Suprapubic skin (tissue), 4 donors: ENCODE measurements at regions not wholly inside any gene's neighbourhood (a gene's known extent, or its start where the extent isn't known, plus 50 kb on each side); places are given as distances from the start of the nearest gene placed in this dataset.

Experiments used
- DNase-seq, 2 donors: peaks; one replicate each; pipeline ENCODE4 v3.0.0-alpha.2; 2019; ENCODE audit warnings: low spot score in 2 of 2
- H3K27ac ChIP-seq: fragments of 200-600 bp; sonication (generic); one replicate; pipeline ENCODE4 v1.5.1; 2019
- H3K27me3 ChIP-seq: fragments of 200-600 bp; sonication (generic); one replicate; pipeline ENCODE4 v1.5.1; 2019
- H3K36me3 ChIP-seq: fragments of 200-600 bp; sonication (generic); one replicate; pipeline ENCODE4 v1.5.1; 2019
- H3K4me1 ChIP-seq: fragments of 200-600 bp; sonication (generic); one replicate; pipeline ENCODE4 v1.5.1; 2019
- H3K4me3 ChIP-seq: fragments of 200-600 bp; sonication (generic); one replicate; pipeline ENCODE4 v1.5.1; 2019; ENCODE audit warnings: mild to moderate bottlenecking
- H3K9me3 ChIP-seq: fragments of 200-600 bp; sonication (generic); one replicate; pipeline ENCODE4 v1.5.1; 2019
- CTCF ChIP-seq, 2 donors: fragments of 200-600 bp in 1 of 2; fragments of 450-650 bp in 1 of 2; sonication (generic) in 1 of 2; IDR thresholded peaks; one replicate each; pipeline ENCODE4 v1.5.1; 2016 to 2019; ENCODE audit warnings: antibody characterized with exemption in 2 of 2, mild to moderate bottlenecking in 1 of 2, moderate library complexity in 1 of 2
- EP300 ChIP-seq: sonication (generic); formaldehyde crosslinking; IDR thresholded peaks from one replicate; pipeline ENCODE4 v1.6.1; 2017; ENCODE audit warnings: antibody characterized with exemption
- POLR2A ChIP-seq, 2 donors: fragments of 450-650 bp; IDR thresholded peaks; one replicate each; pipeline ENCODE4 v1.6.1; 2017; ENCODE audit warnings: antibody characterized with exemption in 2 of 2, mild to moderate bottlenecking in 2 of 2, moderate library complexity in 2 of 2
- POLR2AphosphoS5 ChIP-seq, 3 donors: sonication (generic); formaldehyde crosslinking; IDR thresholded peaks; one replicate each; pipeline ENCODE4 v1.6.1; 2017; ENCODE audit warnings: antibody characterized with exemption in 3 of 3
- WGBS: methylation state at CpG from one replicate; pipeline ENCODE4 v1.1.5; 2018; 5-methylcytosine and 5-hydroxymethylcytosine counted together

GRCh38 chr3:166489826-166490225 is 652.6 kb upstream of the BCHE start:
- Histone ChIP-seq H3K9me3 (no peaks in the 10 kb centered on the region), H3K27me3 (no peaks in the 10 kb centered on the region), H3K4me1 (no peaks in the 10 kb centered on the region), H3K27ac (no peak overlapping the region), H3K4me3 (no peak overlapping the region), H3K36me3 (no peaks in the 10 kb centered on the region)
- no peak for DNase-seq
- TF ChIP-seq POLR2AphosphoS5 (IDR thresholded peaks at IDR 0.05) (no peak), POLR2A (IDR thresholded peaks at IDR 0.05) (no peak)
- WGBS, result 95% methylated on average over 10 of the region's 10 CpGs

GRCh38 chr3:166488977-166489672 is 651.9 kb upstream of the BCHE start:
- H3K27me3 ChIP-seq, result no peaks in the 10 kb centered on the region
- no peak for DNase-seq
- H3K4me1 ChIP-seq, result no peaks in the 10 kb centered on the region
- H3K36me3 ChIP-seq, result no peaks in the 10 kb centered on the region
- no peaks in the 10 kb centered on the region for H3K9me3 ChIP-seq
- 94% methylated on average over 4 of the region's 5 CpGs for WGBS
- no peak for TF ChIP-seq POLR2A (IDR thresholded peaks at IDR 0.05)
- TF ChIP-seq CTCF (IDR thresholded peaks at IDR 0.05), result no peak
- no peak for TF ChIP-seq EP300
- TF ChIP-seq POLR2AphosphoS5 (IDR thresholded peaks at IDR 0.05), result no peak
- H3K27ac ChIP-seq, result no peak overlapping the region
- no peak overlapping the region for H3K4me3 ChIP-seq

- Histone ChIP-seq H3K4me3 (no peak overlapping the region), H3K27me3 (no peaks in the 10 kb centered on the region), H3K9me3 (no peaks in the 10 kb centered on the region), H3K27ac (no peak overlapping the region), H3K4me1 (no peaks in the 10 kb centered on the region), H3K36me3 (no peaks in the 10 kb centered on the region)
- WGBS, result 69% methylated on average over 3 of the region's 3 CpGs
- no peak for DNase-seq
- TF ChIP-seq CTCF (IDR thresholded peaks at IDR 0.05) (no peak), POLR2A (IDR thresholded peaks at IDR 0.05) (no peak), EP300 (no peak), POLR2AphosphoS5 (IDR thresholded peaks at IDR 0.05) (no peak)
These were observed 647.2 kb upstream of the BCHE start for GRCh38 chr3:166484470-166484869.

GRCh38 chr3:166481340-166481739 is 644.1 kb upstream of the BCHE start:
- no peak for DNase-seq
- Histone ChIP-seq H3K36me3 (no peaks in the 10 kb centered on the region), H3K4me3 (no peak overlapping the region), H3K9me3 (no peaks in the 10 kb centered on the region), H3K4me1 (no peaks in the 10 kb centered on the region), H3K27ac (no peak overlapping the region), H3K27me3 (no peaks in the 10 kb centered on the region)
- TF ChIP-seq POLR2A (IDR thresholded peaks at IDR 0.05) (no peak), EP300 (no peak), CTCF (IDR thresholded peaks at IDR 0.05) (no peak), POLR2AphosphoS5 (IDR thresholded peaks at IDR 0.05) (no peak)

GRCh38 chr3:166478356-166478755 is 641.1 kb upstream of the BCHE start:
- Histone ChIP-seq H3K27ac (no peak overlapping the region), H3K4me1 (no peaks in the 10 kb centered on the region), H3K27me3 (no peaks in the 10 kb centered on the region), H3K36me3 (no peaks in the 10 kb centered on the region), H3K9me3 (no peaks in the 10 kb centered on the region), H3K4me3 (no peak overlapping the region)
- TF ChIP-seq POLR2A (IDR thresholded peaks at IDR 0.05) (no peak), POLR2AphosphoS5 (IDR thresholded peaks at IDR 0.05) (no peak), CTCF (IDR thresholded peaks at IDR 0.05) (no peak), EP300 (no peak)
- no peak for DNase-seq
- WGBS, result 80% methylated on average over 2 of the region's 3 CpGs

- 86% methylated on average over 2 of the region's 2 CpGs for WGBS
- TF ChIP-seq POLR2AphosphoS5 (IDR thresholded peaks at IDR 0.05), result no peak
- TF ChIP-seq EP300, result no peak
- TF ChIP-seq POLR2A (IDR thresholded peaks at IDR 0.05), result no peak
- no peak for TF ChIP-seq CTCF (IDR thresholded peaks at IDR 0.05)
- no peaks in the 10 kb centered on the region for H3K27me3 ChIP-seq
These were observed 636.3 kb upstream of the BCHE start for GRCh38 chr3:166473501-166473900.

More at GRCh38 chr3:166473501-166473900, 636.3 kb upstream of the BCHE start:
- no peak overlapping the region for H3K27ac ChIP-seq
- no peaks in the 10 kb centered on the region for H3K9me3 ChIP-seq
- DNase-seq, result no peak
- H3K4me1 ChIP-seq, result no peaks in the 10 kb centered on the region
- H3K4me3 ChIP-seq, result no peak overlapping the region
- H3K36me3 ChIP-seq, result no peaks in the 10 kb centered on the region
